Skeletal muscle satellite cell (primary cell): ENCODE measurements at regions not wholly inside any gene's neighbourhood (a gene's known extent, or its start where the extent isn't known, plus 50 kb on each side); places are given as distances from the start of the nearest gene placed in this dataset.

Source experiments
- H3K27me3 ChIP-seq: 2 replicates; pipeline ENCODE4 v1.7.0; 2013; ENCODE audit warnings: low read length; ENCODE audit not compliant: control insufficient read depth, insufficient read depth
- H3K36me3 ChIP-seq: 2 replicates; pipeline ENCODE4 v1.7.0; 2013; ENCODE audit warnings: mild to moderate bottlenecking, control low read depth, low read length; ENCODE audit not compliant: insufficient read depth
- H3K4me1 ChIP-seq: 2 replicates; pipeline ENCODE4 v1.7.0; 2013; ENCODE audit warnings: low read length; ENCODE audit not compliant: control insufficient read depth, insufficient read depth
- H3K4me2 ChIP-seq: 2 replicates; pipeline ENCODE4 v1.7.0; 2013; ENCODE audit warnings: mild to moderate bottlenecking, low read length
- H3K4me3 ChIP-seq: 2 replicates; pipeline ENCODE4 v1.7.0; 2013; ENCODE audit warnings: low read length
- H3K9ac ChIP-seq: 2 replicates; pipeline ENCODE4 v1.7.0; 2013; ENCODE audit warnings: mild to moderate bottlenecking, low read depth, low read length, moderate library complexity
- H3K9me3 ChIP-seq: replicated peaks from 2 replicates; pipeline ENCODE4 v1.7.0; 2013; ENCODE audit warnings: mild to moderate bottlenecking, control low read depth, low read length

GRCh38 chr15:101124731-101125451, 127.0 kb downstream of the CHSY1 start:
- H3K9ac ChIP-seq, result no peak overlapping the region
- H3K9me3 ChIP-seq, result peaks cover 7% of the 10 kb centered on the region
- H3K4me3 ChIP-seq, result no peak overlapping the region
- H3K27me3 ChIP-seq, result no peaks in the 10 kb centered on the region
- no peak overlapping the region for H3K4me2 ChIP-seq
- H3K4me1 ChIP-seq, result peaks cover 39% of the 10 kb centered on the region
- no peaks in the 10 kb centered on the region for H3K36me3 ChIP-seq

DNA sequence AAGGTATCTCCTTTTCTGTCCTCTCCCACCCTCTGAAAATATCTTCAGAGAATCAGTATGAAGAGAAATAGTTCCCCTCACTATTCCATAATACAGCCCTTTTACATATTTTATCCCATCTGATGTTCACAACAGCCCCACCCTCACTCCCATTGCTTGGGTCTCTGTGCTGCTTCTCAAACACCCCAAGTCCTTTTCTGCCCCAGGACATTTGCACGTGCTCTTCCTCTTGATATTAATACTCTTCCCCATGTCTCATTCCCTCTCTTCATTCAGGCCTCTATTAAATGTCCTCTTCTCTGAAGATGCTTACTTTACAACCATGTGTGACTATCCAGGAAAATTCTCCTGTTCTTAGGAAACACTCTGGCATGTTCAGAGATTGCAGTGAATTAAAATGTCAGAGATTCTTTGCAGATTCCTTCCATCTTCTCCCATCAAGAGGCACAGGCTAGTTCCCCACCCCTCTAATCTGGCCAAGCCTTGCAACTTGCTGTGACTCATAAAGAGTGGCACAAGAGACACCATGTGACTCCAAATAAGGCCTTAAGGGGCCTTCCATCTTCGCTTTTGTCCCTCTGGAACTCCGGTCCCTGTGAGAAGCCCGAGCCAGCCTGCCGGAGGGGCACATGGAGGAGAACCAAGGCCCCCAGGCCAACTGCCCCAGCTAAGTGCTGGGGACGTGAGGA, 128.5 kb downstream of the CHSY1 start:
- Histone ChIP-seq H3K4me3 (no peak overlapping the region), H3K9me3 (peaks cover 1% of the 10 kb centered on the region), H3K4me2 (no peak overlapping the region), H3K27me3 (no peaks in the 10 kb centered on the region), H3K36me3 (no peaks in the 10 kb centered on the region), H3K4me1 (peaks cover 32% of the 10 kb centered on the region), H3K9ac (no peak overlapping the region)

DNA sequence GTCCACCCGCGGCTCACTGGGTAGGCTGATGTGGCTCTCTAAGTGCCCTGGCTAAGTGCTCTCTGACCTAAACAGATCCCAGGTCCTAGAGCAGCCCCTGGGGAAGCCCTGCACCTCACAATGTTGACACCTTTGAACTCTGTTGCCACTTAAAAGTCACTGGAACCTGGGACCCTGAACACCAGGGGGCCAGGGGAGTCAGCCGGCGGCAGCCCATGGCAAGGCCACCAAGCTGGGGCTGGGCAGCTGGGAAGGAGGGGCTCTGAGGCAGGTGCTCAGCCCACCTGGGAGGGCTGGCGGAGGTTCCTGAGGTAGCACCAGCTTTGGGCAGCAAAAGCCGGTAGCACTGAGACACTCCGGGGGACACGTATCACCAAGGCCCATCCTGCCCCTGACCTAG, 129.0 kb downstream of the CHSY1 start:
- no peak overlapping the region for H3K9ac ChIP-seq
- H3K27me3 ChIP-seq, result no peaks in the 10 kb centered on the region
- no peaks in the 10 kb centered on the region for H3K9me3 ChIP-seq
- no peaks in the 10 kb centered on the region for H3K36me3 ChIP-seq
- peaks cover 27% of the 10 kb centered on the region for H3K4me1 ChIP-seq
- no peak overlapping the region for H3K4me2 ChIP-seq
- no peak overlapping the region for H3K4me3 ChIP-seq

- Histone ChIP-seq H3K4me1 (peaks cover 21% of the 10 kb centered on the region), H3K4me3 (no peak overlapping the region), H3K4me2 (no peak overlapping the region), H3K27me3 (no peaks in the 10 kb centered on the region), H3K9me3 (no peaks in the 10 kb centered on the region), H3K36me3 (no peaks in the 10 kb centered on the region), H3K9ac (no peak overlapping the region)
These were observed 129.6 kb downstream of the CHSY1 start for GRCh38 chr15:101122266-101122665.

GRCh38 chr15:101121511-101122090, 130.2 kb downstream of the CHSY1 start:
- H3K4me2 ChIP-seq, result peak overlapping the region; percentile 74
- no peaks in the 10 kb centered on the region for H3K27me3 ChIP-seq
- H3K4me1 ChIP-seq, result peaks cover 19% of the 10 kb centered on the region
- peak overlapping the region; percentile 41 for H3K4me3 ChIP-seq
- no peaks in the 10 kb centered on the region for H3K36me3 ChIP-seq
- peak overlapping the region; percentile 41 for H3K9ac ChIP-seq
- H3K9me3 ChIP-seq, result no peaks in the 10 kb centered on the region

DNA sequence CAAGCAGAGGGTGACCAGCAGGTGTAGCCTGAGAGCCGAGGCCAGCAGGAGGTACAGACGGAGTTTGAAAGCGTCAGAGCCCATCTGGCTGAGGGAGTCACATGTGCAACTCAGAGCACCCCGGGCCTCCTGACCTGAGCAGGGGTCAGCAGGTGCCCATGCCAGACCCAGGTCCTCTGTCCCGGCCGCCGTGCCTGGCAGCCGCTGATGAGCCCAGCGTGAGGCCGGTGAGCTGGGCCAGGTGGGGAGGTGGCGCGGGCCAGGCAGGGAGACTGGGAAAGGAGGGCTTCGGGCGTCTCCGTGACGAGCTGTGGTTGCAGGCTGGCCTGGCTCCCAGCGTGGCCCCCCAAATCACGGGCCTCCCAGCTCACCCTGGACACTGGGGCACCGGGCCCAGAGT, 130.9 kb downstream of the CHSY1 start:
- H3K4me2 ChIP-seq, result peak overlapping the region; percentile 74
- no peaks in the 10 kb centered on the region for H3K36me3 ChIP-seq
- H3K9me3 ChIP-seq, result no peaks in the 10 kb centered on the region
- no peak overlapping the region for H3K4me3 ChIP-seq
- peaks cover 22% of the 10 kb centered on the region for H3K4me1 ChIP-seq
- H3K9ac ChIP-seq, result peak overlapping the region; percentile 41
- no peaks in the 10 kb centered on the region for H3K27me3 ChIP-seq

GRCh38 chr15:101120473-101120872, 131.4 kb downstream of the CHSY1 start:
- Histone ChIP-seq H3K27me3 (no peaks in the 10 kb centered on the region), H3K4me3 (no peak overlapping the region), H3K4me1 (peaks cover 27% of the 10 kb centered on the region), H3K9ac (no peak overlapping the region), H3K36me3 (no peaks in the 10 kb centered on the region), H3K4me2 (no peak overlapping the region), H3K9me3 (no peaks in the 10 kb centered on the region)
